CD14-positive monocyte (primary cell): ENCODE measurements at regions not wholly inside any gene's neighbourhood (a gene's known extent, or its start where the extent isn't known, plus 50 kb on each side); places are given as distances from the start of the nearest gene placed in this dataset.

Source experiments
- DNase-seq, 3 donors: peaks; one replicate each; pipeline ENCODE4 v3.0.0-alpha.2; 2011 to 2022
- H2AFZ ChIP-seq: 2 replicates; pipeline ENCODE4 v1.6.0; 2012; ENCODE audit warnings: mild to moderate bottlenecking, low read depth, low read length, inconsistent platforms; ENCODE audit not compliant: insufficient read depth, poor library complexity, severe bottlenecking
- H3K27ac ChIP-seq, 2 donors: 1 replicate in 1 of 2; 2 replicates in 1 of 2; pipeline ENCODE4 v1.5.1; 2012 to 2013; ENCODE audit warnings: low read length in 2 of 2, control low read depth in 1 of 2, inconsistent platforms in 1 of 2, low read depth in 1 of 2, mild to moderate bottlenecking in 1 of 2
- H3K27me3 ChIP-seq, 2 donors: one replicate each; pipeline versions ENCODE4 v1.6.0 to v1.6.1; 2011 to 2013; ENCODE audit warnings: low read length in 2 of 2; ENCODE audit not compliant: control insufficient read depth in 2 of 2, insufficient read depth in 2 of 2
- H3K36me3 ChIP-seq, 2 donors: replicated peaks in 1 of 2; 1 replicate in 1 of 2; 2 replicates in 1 of 2; pipeline versions ENCODE4 v1.5.1 to v1.6.1; 2012 to 2013; ENCODE audit warnings: low read length in 2 of 2, control low read depth in 1 of 2, inconsistent platforms in 1 of 2, mild to moderate bottlenecking in 1 of 2; ENCODE audit not compliant: insufficient read depth in 2 of 2, control insufficient read depth in 1 of 2
- H3K4me1 ChIP-seq, 2 donors: 1 replicate in 1 of 2; 2 replicates in 1 of 2; pipeline versions ENCODE4 v1.5.1 to v1.6.1; 2012 to 2013; ENCODE audit warnings: low read length in 2 of 2, control low read depth in 1 of 2, inconsistent platforms in 1 of 2, mild to moderate bottlenecking in 1 of 2, moderate library complexity in 1 of 2; ENCODE audit not compliant: insufficient read depth in 2 of 2, control insufficient read depth in 1 of 2
- H3K4me2 ChIP-seq: replicated peaks from 2 replicates; pipeline ENCODE3; 2012; ENCODE audit warnings: low read length, moderate library complexity, mild to moderate bottlenecking; ENCODE audit not compliant: poor library complexity, severe bottlenecking; ENCODE audit errors: extremely low read depth
- H3K4me3 ChIP-seq, 3 experiments: fragments of 200-600 bp in 1 of 3; sonication (generic) in 1 of 3; replicated peaks in 1 of 3; 1 replicate in 2 of 3; 2 replicates in 1 of 3; pipeline ENCODE4 v1.5.1; 2011 to 2013; ENCODE audit warnings: low read length in 3 of 3, mild to moderate bottlenecking in 3 of 3, control low read depth in 2 of 3, low read depth in 2 of 3, inconsistent platforms in 1 of 3, moderate library complexity in 1 of 3
- H3K79me2 ChIP-seq: 2 replicates; pipeline ENCODE4 v1.6.0; 2012; ENCODE audit warnings: mild to moderate bottlenecking, control low read depth, inconsistent platforms, low read length, moderate library complexity; ENCODE audit not compliant: insufficient read depth
- H3K9ac ChIP-seq: 2 replicates; pipeline ENCODE4 v1.6.0; 2017; ENCODE audit warnings: low read length, mild to moderate bottlenecking; ENCODE audit not compliant: insufficient read depth, poor library complexity, severe bottlenecking
- H3K9me3 ChIP-seq, 2 donors: replicated peaks in 1 of 2; 1 replicate in 1 of 2; 2 replicates in 1 of 2; pipeline versions ENCODE4 v1.5.1 to v1.6.1; 2012 to 2013; ENCODE audit warnings: low read length in 2 of 2, control low read depth in 1 of 2; ENCODE audit not compliant: control insufficient read depth in 1 of 2, insufficient read depth in 1 of 2
- H4K20me1 ChIP-seq: 2 replicates; pipeline ENCODE4 v1.6.0; 2012; ENCODE audit warnings: mild to moderate bottlenecking, low read length, control low read depth, moderate library complexity; ENCODE audit not compliant: insufficient read depth
- H3K27ac Mint-ChIP-seq, 7 donors: one replicate each; pipeline ENCODE4 v1.8.0; 2020; ENCODE audit warnings: mild to moderate bottlenecking in 7 of 7, mixed read lengths in 7 of 7, moderate library complexity in 6 of 7, inconsistent platforms in 2 of 7
- H3K27me3 Mint-ChIP-seq, 3 donors: one replicate each; pipeline ENCODE4 v1.8.0; 2021 to 2022; ENCODE audit warnings: low read depth in 3 of 3, mild to moderate bottlenecking in 3 of 3, mixed read lengths in 3 of 3, moderate library complexity in 3 of 3, inconsistent platforms in 1 of 3
- H3K36me3 Mint-ChIP-seq, 2 donors: one replicate each; pipeline ENCODE4 v1.8.0; 2020; ENCODE audit warnings: mixed read lengths in 2 of 2, inconsistent platforms in 1 of 2, mild to moderate bottlenecking in 1 of 2
- H3K4me1 Mint-ChIP-seq: one replicate; pipeline ENCODE4 v1.8.0; 2020; ENCODE audit warnings: mild to moderate bottlenecking, mixed read lengths
- H3K4me3 Mint-ChIP-seq, 2 donors: one replicate each; pipeline ENCODE4 v1.8.0; 2020; ENCODE audit warnings: mild to moderate bottlenecking in 2 of 2, mixed read lengths in 2 of 2, moderate library complexity in 1 of 2
- H3K9me3 Mint-ChIP-seq, 7 donors: one replicate each; pipeline ENCODE4 v1.8.0; 2020 to 2022; ENCODE audit warnings: mixed read lengths in 7 of 7, mild to moderate bottlenecking in 6 of 7, moderate library complexity in 6 of 7, inconsistent platforms in 2 of 7
- CTCF ChIP-seq: fragments of 200-600 bp; IDR thresholded peaks from one replicate; pipeline ENCODE4 v1.8.0; 2022; ENCODE audit warnings: antibody characterized with exemption, mild to moderate bottlenecking
- WGBS: methylation state at CpG from one replicate; pipeline ENCODE4 v1.1.5; 2013; ENCODE audit warnings: missing lambda C conversion rate; ENCODE audit not compliant: insufficient coverage; 5-methylcytosine and 5-hydroxymethylcytosine counted together
- intact Hi-C, 2 donors: fragments of 100-400 bp; cut with micrococcal nuclease; formaldehyde crosslinking; loops; one replicate each; pipeline versions ENCODE4 v1.15.0 to v1.15.1; 2023

- intact Hi-C loops = no loop called here
- H3K4me2 ChIP-seq = no peak overlapping the region
- H3K9me3 ChIP-seq = no peaks in the 10 kb centered on the region
- DNase-seq = no peak
- no peaks in the 10 kb centered on the region for H3K36me3 ChIP-seq
- H3K4me3 Mint-ChIP-seq = no peak overlapping the region
- H3K27ac ChIP-seq = no peak overlapping the region
- H3K36me3 Mint-ChIP-seq = no peaks in the 10 kb centered on the region
- H3K27me3 Mint-ChIP-seq = peaks cover 0 to 44% (median 0%) of the 10 kb centered on the region in 3 donors
- H3K4me1 ChIP-seq = no peaks in the 10 kb centered on the region
- H2AFZ ChIP-seq = peak overlapping the region; percentile 0
- no CpG with 5 or more reads among the region's 1 CpG for WGBS
- H3K9ac ChIP-seq = no peak overlapping the region
- H3K27ac Mint-ChIP-seq = no peak overlapping the region
- H3K4me3 ChIP-seq = no peak overlapping the region
- H4K20me1 ChIP-seq = no peaks in the 10 kb centered on the region
- no peaks in the 10 kb centered on the region for H3K79me2 ChIP-seq
- TF ChIP-seq CTCF = no peak
- no peaks in the 10 kb centered on the region for H3K4me1 Mint-ChIP-seq
- peaks cover 0 to 51% of the 10 kb centered on the region in 2 donors for H3K27me3 ChIP-seq
- peaks cover 0 to 2% (median 0%) of the 10 kb centered on the region in 7 donors for H3K9me3 Mint-ChIP-seq
Measured at GRCh38 chrX:131894995-131895394, 128.1 kb upstream of the STK26 start.

GRCh38 chrX:131895807-131896206 is 127.3 kb upstream of the STK26 start:
- TF ChIP-seq CTCF = no peak
- Histone ChIP-seq H3K9ac (no peak overlapping the region), H3K4me3 (no peak overlapping the region), H3K36me3 (no peaks in the 10 kb centered on the region), H4K20me1 (no peaks in the 10 kb centered on the region), H3K27ac (no peak overlapping the region), H2AFZ (no peak overlapping the region), H3K4me2 (no peak overlapping the region), H3K9me3 (no peaks in the 10 kb centered on the region), H3K27me3 (peaks cover 0 to 49% of the 10 kb centered on the region in 2 donors), H3K4me1 (no peaks in the 10 kb centered on the region), H3K79me2 (no peaks in the 10 kb centered on the region)
- intact Hi-C loops = no loop called here
- H3K4me3 Mint-ChIP-seq = no peak overlapping the region
- H3K9me3 Mint-ChIP-seq = peaks cover 0 to 2% (median 0%) of the 10 kb centered on the region in 7 donors
- peaks cover 0 to 40% (median 0%) of the 10 kb centered on the region in 3 donors for H3K27me3 Mint-ChIP-seq
- H3K27ac Mint-ChIP-seq = no peak overlapping the region
- WGBS = no CpG with 5 or more reads among the region's 3 CpGs
- H3K36me3 Mint-ChIP-seq = no peaks in the 10 kb centered on the region
- no peaks in the 10 kb centered on the region for H3K4me1 Mint-ChIP-seq
- DNase-seq = no peak
